ENCODE measurements at regions not wholly inside any gene's neighbourhood (a gene's known extent, or its start where the extent isn't known, plus 50 kb on each side); places are given as distances from the start of the nearest gene placed in this dataset.
A peak's percentile ranks its signal among the peaks of the same experiment; 100 is the strongest.

- Mint-ChIP-seq H3K27ac (no peak overlapping the region), H3K27me3 (ENCODE audit: low read depth) (no peaks in the 10 kb centered on the region), H3K9me3 (peaks cover 24% of the 10 kb centered on the region), H3K4me3 (no peak overlapping the region), H3K4me1 (no peaks in the 10 kb centered on the region), H3K36me3 (peaks cover 15% of the 10 kb centered on the region)
- DNase-seq (ENCODE audit: low spot score in 2 of 2, unreplicated experiment in 2 of 2) = no peak
- TF ChIP-seq CTCF (IDR thresholded peaks at IDR 0.05; ENCODE audit: unreplicated experiment) = no peak
These were observed 414.3 kb downstream of the SAMD5 start for GRCh38 chr6:147922799-147923198.

DNA sequence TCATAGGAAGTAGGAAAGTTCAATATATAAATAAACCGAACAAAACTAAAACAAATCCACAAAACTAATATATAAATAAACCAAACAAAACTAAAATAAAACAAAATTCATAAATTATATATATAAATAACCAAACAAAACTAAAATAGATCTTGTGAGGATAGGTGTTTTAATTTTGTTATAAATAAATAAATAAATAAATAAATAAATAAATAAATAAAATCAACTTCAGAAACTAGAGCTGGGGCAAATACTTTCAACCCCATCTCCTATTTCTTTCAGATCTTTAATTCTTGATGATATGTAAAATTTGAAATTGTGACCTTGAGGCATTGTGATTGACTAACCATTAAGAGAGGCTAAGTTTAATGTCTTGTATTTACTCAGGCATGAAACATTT lies 416.1 kb downstream of the SAMD5 start:
- Mint-ChIP-seq H3K27ac (no peak overlapping the region), H3K9me3 (peaks cover 34% of the 10 kb centered on the region), H3K27me3 (ENCODE audit: low read depth) (no peaks in the 10 kb centered on the region), H3K4me1 (no peaks in the 10 kb centered on the region), H3K36me3 (peaks cover 19% of the 10 kb centered on the region), H3K4me3 (no peak overlapping the region)
- DNase-seq (ENCODE audit: low spot score in 2 of 2, unreplicated experiment in 2 of 2) = no peak
- no peak for TF ChIP-seq CTCF (IDR thresholded peaks at IDR 0.05; ENCODE audit: unreplicated experiment)

GRCh38 chr6:147925826-147926225 lies 416.8 kb upstream of the SASH1 start:
- Mint-ChIP-seq H3K9me3 (peaks cover 34% of the 10 kb centered on the region), H3K36me3 (peaks cover 19% of the 10 kb centered on the region), H3K4me1 (peaks cover 4% of the 10 kb centered on the region), H3K27ac (no peak overlapping the region), H3K4me3 (no peak overlapping the region), H3K27me3 (ENCODE audit: low read depth) (no peaks in the 10 kb centered on the region)
- DNase-seq (ENCODE audit: low spot score in 2 of 2, unreplicated experiment in 2 of 2) = no peak
- TF ChIP-seq CTCF (IDR thresholded peaks at IDR 0.05; ENCODE audit: unreplicated experiment) = no peak

DNA sequence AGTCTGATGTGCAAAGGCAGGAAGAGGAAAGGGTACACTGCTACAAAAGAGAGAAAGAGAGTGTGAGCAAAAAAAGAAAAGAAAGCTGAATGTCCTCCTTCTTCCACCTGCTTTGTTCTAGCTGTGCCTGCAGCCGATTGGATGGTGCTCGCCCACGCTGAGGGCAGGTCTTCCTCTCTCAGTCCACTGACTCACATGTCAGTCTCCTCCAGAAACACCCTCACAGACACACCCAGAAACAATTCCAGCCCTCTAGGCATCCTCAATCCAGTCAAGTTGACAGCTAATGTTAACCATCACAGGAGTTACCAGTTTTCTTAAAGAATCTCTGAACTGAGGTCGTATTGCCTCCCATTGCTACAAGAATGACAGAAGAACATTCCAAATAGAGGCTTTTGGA lies 411.9 kb upstream of the SASH1 start:
- Mint-ChIP-seq H3K27me3 (ENCODE audit: low read depth) (no peaks in the 10 kb centered on the region), H3K36me3 (peaks cover 17% of the 10 kb centered on the region), H3K9me3 (peaks cover 32% of the 10 kb centered on the region), H3K27ac (peak overlapping the region; percentile 40), H3K4me1 (peaks cover 12% of the 10 kb centered on the region), H3K4me3 (no peak overlapping the region)
- TF ChIP-seq CTCF (IDR thresholded peaks at IDR 0.05; ENCODE audit: unreplicated experiment) = no peak
- no peak for DNase-seq (ENCODE audit: low spot score in 2 of 2, unreplicated experiment in 2 of 2)

DNA sequence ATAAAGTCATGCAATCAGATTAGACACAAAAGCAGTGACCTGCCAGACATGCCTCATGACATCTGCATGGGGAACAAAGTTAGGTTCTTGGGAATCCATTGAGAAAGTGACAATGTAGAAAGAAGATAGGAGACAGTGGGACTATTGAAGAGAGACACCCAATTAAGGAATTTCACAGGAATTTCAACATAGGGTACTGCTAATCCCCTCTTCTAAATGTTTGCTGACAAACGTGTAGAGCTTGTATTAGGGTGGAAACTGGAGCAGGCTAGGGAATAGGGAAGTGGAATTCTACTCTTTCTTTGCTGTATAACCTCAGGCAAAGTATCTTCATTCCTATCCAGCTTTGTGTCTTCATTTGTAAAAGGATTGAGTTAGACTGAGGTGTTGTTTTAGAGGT lies 409.4 kb upstream of the SASH1 start:
- TF ChIP-seq CTCF (IDR thresholded peaks at IDR 0.05; ENCODE audit: unreplicated experiment) = no peak
- Mint-ChIP-seq H3K4me3 (no peak overlapping the region), H3K27ac (no peak overlapping the region)

DNA sequence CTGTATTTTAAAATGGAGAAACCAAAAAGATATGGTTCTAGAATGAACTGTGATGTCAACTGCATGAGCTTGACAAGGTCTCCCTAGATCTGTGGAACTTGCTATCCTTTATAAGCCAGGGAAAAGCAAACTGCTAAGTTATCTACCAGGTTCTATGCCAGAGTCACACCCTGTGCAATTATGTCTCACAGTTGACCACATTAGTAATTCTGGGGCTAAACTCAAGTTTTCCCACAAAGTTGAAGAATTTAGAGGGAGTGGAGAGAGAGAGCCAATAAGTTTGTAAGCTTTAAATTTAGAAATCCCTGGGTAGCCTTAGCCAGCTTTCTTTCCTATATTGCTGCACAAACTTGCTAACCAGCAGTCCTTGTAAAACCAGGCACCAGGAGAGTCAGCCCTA lies 407.0 kb upstream of the SASH1 start:
- H3K4me3 Mint-ChIP-seq = no peak overlapping the region
- TF ChIP-seq CTCF (IDR thresholded peaks at IDR 0.05; ENCODE audit: unreplicated experiment) = no peak
- no peak overlapping the region for H3K27ac Mint-ChIP-seq
- H3K4me1 Mint-ChIP-seq = peaks cover 9% of the 10 kb centered on the region
- H3K9me3 Mint-ChIP-seq = no peaks in the 10 kb centered on the region
- H3K27me3 Mint-ChIP-seq (ENCODE audit: low read depth) = no peaks in the 10 kb centered on the region
- no peaks in the 10 kb centered on the region for H3K36me3 Mint-ChIP-seq
- no peak for DNase-seq (ENCODE audit: low spot score in 2 of 2, unreplicated experiment in 2 of 2)

More for the DNA sequence above, 409.4 kb upstream of the SASH1 start:
- no peak for DNase-seq (ENCODE audit: low spot score in 2 of 2, unreplicated experiment in 2 of 2)
- Mint-ChIP-seq H3K9me3 (peaks cover 8% of the 10 kb centered on the region), H3K27me3 (ENCODE audit: low read depth) (no peaks in the 10 kb centered on the region), H3K36me3 (peaks cover 7% of the 10 kb centered on the region), H3K4me1 (peaks cover 12% of the 10 kb centered on the region)

All from mesothelial cell of epicardium (in vitro differentiated cells).